ENCODE measurements at regions not wholly inside any gene's neighbourhood (a gene's known extent, or its start where the extent isn't known, plus 50 kb on each side); places are given as distances from the start of the nearest gene placed in this dataset.

- Histone ChIP-seq H3K27ac (ENCODE audit: low read depth in 1 of 2, low read length in 2 of 2) (no peak overlapping the region), H3K36me3 (ENCODE audit: control insufficient read depth in 4 of 4, insufficient read depth in 3 of 4, low read depth in 1 of 4, low read length in 3 of 4) (no peaks in the 10 kb centered on the region), H3K4me1 (ENCODE audit: control insufficient read depth in 4 of 4, insufficient read depth in 4 of 4, low read length in 3 of 4) (no peaks in the 10 kb centered on the region), H3K9me3 (ENCODE audit: control insufficient read depth in 4 of 4, low read length in 3 of 4) (no peaks in the 10 kb centered on the region), H3K27me3 (ENCODE audit: control insufficient read depth in 4 of 4, insufficient read depth in 4 of 4, low read length in 3 of 4) (no peaks in the 10 kb centered on the region), H3K4me3 (ENCODE audit: low read depth in 1 of 3, low read length in 3 of 3) (no peak overlapping the region), H3K9ac (ENCODE audit: low read depth in 1 of 2, low read length in 2 of 2) (no peak overlapping the region)
- 54% methylated on average over 4 of the region's 4 CpGs for whole genome bisulfite sequencing
- DNase-seq (ENCODE audit: low spot score) = no peak
- TF ChIP-seq GABPA (IDR thresholded peaks at IDR 0.05 in 1 of 2, conservative IDR thresholded peaks at IDR 0.05 in 1 of 2) (no peak), NR2F2 (IDR thresholded peaks at IDR 0.05) (no peak), HNF4G (IDR thresholded peaks at IDR 0.05) (no peak), EGR1 (IDR thresholded peaks at IDR 0.05; ENCODE audit: low read depth in 2 of 2) (no peak), RAD21 (IDR thresholded peaks at IDR 0.05) (no peak), CTCF (IDR thresholded peaks at IDR 0.05; ENCODE audit: low read depth, low read length, missing input control) (no peak), REST (IDR thresholded peaks at IDR 0.05) (no peak), SP1 (IDR thresholded peaks at IDR 0.05) (no peak)
- TF ChIP-seq, protein P1, sequence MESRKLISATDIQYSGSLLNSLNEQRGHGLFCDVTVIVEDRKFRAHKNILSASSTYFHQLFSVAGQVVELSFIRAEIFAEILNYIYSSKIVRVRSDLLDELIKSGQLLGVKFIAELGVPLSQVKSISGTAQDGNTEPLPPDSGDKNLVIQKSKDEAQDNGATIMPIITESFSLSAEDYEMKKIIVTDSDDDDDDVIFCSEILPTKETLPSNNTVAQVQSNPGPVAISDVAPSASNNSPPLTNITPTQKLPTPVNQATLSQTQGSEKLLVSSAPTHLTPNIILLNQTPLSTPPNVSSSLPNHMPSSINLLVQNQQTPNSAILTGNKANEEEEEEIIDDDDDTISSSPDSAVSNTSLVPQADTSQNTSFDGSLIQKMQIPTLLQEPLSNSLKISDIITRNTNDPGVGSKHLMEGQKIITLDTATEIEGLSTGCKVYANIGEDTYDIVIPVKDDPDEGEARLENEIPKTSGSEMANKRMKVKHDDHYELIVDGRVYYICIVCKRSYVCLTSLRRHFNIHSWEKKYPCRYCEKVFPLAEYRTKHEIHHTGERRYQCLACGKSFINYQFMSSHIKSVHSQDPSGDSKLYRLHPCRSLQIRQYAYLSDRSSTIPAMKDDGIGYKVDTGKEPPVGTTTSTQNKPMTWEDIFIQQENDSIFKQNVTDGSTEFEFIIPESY (IDR thresholded peaks at IDR 0.05) = no peak
These were observed 297.9 kb downstream of the NDFIP2 start for GRCh38 chr13:79778741-79779460.

GRCh38 chr13:79777504-79777903 is 296.5 kb downstream of the NDFIP2 start:
- DNase-seq (ENCODE audit: low spot score) = no peak
- Histone ChIP-seq H3K27ac (ENCODE audit: low read depth in 1 of 2, low read length in 2 of 2) (no peak overlapping the region), H3K36me3 (ENCODE audit: control insufficient read depth in 4 of 4, insufficient read depth in 3 of 4, low read depth in 1 of 4, low read length in 3 of 4) (no peaks in the 10 kb centered on the region), H3K9me3 (ENCODE audit: control insufficient read depth in 4 of 4, low read length in 3 of 4) (no peaks in the 10 kb centered on the region), H3K27me3 (ENCODE audit: control insufficient read depth in 4 of 4, insufficient read depth in 4 of 4, low read length in 3 of 4) (no peaks in the 10 kb centered on the region), H3K4me3 (ENCODE audit: low read depth in 1 of 3, low read length in 3 of 3) (no peak overlapping the region), H3K4me1 (ENCODE audit: control insufficient read depth in 4 of 4, insufficient read depth in 4 of 4, low read length in 3 of 4) (no peaks in the 10 kb centered on the region), H3K9ac (ENCODE audit: low read depth in 1 of 2, low read length in 2 of 2) (no peak overlapping the region)
- 59% methylated on average over 2 of the region's 2 CpGs for WGBS
- TF ChIP-seq GABPA (IDR thresholded peaks at IDR 0.05 in 1 of 2, conservative IDR thresholded peaks at IDR 0.05 in 1 of 2) = no peak
- no peak for TF ChIP-seq REST (IDR thresholded peaks at IDR 0.05)
- TF ChIP-seq, protein P1 (IDR thresholded peaks at IDR 0.05) = no peak
- TF ChIP-seq, protein P2, sequence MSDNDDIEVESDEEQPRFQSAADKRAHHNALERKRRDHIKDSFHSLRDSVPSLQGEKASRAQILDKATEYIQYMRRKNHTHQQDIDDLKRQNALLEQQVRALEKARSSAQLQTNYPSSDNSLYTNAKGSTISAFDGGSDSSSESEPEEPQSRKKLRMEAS (IDR thresholded peaks at IDR 0.05) = no peak
- no peak for TF ChIP-seq RAD21 (IDR thresholded peaks at IDR 0.05)
- TF ChIP-seq FOXA1 (IDR thresholded peaks at IDR 0.05) = no peak
- no peak for TF ChIP-seq CTCF (IDR thresholded peaks at IDR 0.05; ENCODE audit: low read depth, low read length, missing input control)
- TF ChIP-seq SP1 (IDR thresholded peaks at IDR 0.05) = no peak
- no peak for TF ChIP-seq FOXA2 (IDR thresholded peaks at IDR 0.05)
- no peak for TF ChIP-seq JUND (IDR thresholded peaks at IDR 0.05)
- TF ChIP-seq RXRA (IDR thresholded peaks at IDR 0.05) = no peak
- TF ChIP-seq YY1 (IDR thresholded peaks at IDR 0.05) = no peak

Data from liver (tissue), 8 donors.